ENCODE measurements at regions not wholly inside any gene's neighbourhood (a gene's known extent, or its start where the extent isn't known, plus 50 kb on each side); places are given as distances from the start of the nearest gene placed in this dataset.

DNA sequence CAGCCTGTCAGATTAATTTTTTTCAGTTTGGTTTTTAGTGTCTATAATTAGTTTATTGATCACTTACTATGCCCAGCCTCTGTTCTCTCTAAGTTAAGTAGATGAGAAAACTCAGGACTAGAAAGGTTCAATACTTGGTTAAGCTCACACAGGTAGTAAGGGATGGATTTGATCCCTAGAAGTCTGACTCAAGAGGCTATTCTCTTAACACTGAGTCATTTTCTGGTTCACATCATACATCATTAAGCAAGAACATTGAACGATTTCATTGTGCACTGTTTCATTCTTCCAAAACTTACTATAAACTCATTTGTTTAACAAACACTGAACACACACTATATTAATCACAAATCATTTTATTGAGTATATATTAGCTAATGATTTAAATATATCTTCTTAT is 54.1 kb upstream of the SLC38A11 start:
- no peak overlapping the region for H3K4me3 Mint-ChIP-seq
- H3K36me3 Mint-ChIP-seq (ENCODE audit: low read depth) = no peaks in the 10 kb centered on the region
- no peak for DNase-seq
- no peaks in the 10 kb centered on the region for H3K9me3 Mint-ChIP-seq
- no peak overlapping the region for H3K27ac Mint-ChIP-seq
- no peaks in the 10 kb centered on the region for H3K4me1 Mint-ChIP-seq
- TF ChIP-seq, protein P1, sequence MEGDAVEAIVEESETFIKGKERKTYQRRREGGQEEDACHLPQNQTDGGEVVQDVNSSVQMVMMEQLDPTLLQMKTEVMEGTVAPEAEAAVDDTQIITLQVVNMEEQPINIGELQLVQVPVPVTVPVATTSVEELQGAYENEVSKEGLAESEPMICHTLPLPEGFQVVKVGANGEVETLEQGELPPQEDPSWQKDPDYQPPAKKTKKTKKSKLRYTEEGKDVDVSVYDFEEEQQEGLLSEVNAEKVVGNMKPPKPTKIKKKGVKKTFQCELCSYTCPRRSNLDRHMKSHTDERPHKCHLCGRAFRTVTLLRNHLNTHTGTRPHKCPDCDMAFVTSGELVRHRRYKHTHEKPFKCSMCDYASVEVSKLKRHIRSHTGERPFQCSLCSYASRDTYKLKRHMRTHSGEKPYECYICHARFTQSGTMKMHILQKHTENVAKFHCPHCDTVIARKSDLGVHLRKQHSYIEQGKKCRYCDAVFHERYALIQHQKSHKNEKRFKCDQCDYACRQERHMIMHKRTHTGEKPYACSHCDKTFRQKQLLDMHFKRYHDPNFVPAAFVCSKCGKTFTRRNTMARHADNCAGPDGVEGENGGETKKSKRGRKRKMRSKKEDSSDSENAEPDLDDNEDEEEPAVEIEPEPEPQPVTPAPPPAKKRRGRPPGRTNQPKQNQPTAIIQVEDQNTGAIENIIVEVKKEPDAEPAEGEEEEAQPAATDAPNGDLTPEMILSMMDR (IDR thresholded peaks at IDR 0.05) = no peak
- H3K27me3 Mint-ChIP-seq (ENCODE audit: low read depth, poor library complexity) = peaks cover 4% of the 10 kb centered on the region

DNA sequence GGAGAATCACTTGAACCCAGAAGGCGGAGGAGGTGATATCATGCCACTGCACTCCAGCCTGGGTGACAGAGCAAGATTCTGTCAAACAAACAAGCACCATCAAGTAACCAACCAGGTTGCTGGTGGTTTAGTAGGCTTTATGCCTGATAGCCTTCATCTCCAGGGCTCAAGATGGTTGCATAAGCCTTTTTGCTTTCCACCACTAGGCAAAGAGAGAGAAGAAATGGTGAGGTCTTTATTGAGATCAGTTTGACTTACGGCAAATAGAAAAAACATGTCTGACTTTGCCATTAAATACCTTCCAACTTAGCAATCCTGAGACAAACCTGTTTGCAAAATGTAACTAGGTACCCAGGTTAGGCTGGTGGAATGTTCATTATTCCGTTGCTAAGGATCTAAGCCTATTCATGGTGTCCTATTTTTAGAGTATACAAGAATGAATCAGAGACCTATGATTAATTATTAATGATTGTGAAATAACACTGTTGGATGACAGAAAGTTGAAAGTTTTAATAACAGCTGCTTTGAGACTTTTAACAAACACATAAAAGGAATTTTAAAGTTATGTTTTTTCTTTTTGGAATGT is 53.5 kb upstream of the SLC38A11 start:
- no peaks in the 10 kb centered on the region for H3K9me3 Mint-ChIP-seq
- DNase-seq = no peak
- TF ChIP-seq, protein P1 (IDR thresholded peaks at IDR 0.05) = no peak
- H3K4me3 Mint-ChIP-seq = no peak overlapping the region
- H3K27me3 Mint-ChIP-seq (ENCODE audit: low read depth, poor library complexity) = peaks cover 4% of the 10 kb centered on the region
- H3K36me3 Mint-ChIP-seq (ENCODE audit: low read depth) = no peaks in the 10 kb centered on the region
- no peaks in the 10 kb centered on the region for H3K4me1 Mint-ChIP-seq
- no peak overlapping the region for H3K27ac Mint-ChIP-seq

DNA sequence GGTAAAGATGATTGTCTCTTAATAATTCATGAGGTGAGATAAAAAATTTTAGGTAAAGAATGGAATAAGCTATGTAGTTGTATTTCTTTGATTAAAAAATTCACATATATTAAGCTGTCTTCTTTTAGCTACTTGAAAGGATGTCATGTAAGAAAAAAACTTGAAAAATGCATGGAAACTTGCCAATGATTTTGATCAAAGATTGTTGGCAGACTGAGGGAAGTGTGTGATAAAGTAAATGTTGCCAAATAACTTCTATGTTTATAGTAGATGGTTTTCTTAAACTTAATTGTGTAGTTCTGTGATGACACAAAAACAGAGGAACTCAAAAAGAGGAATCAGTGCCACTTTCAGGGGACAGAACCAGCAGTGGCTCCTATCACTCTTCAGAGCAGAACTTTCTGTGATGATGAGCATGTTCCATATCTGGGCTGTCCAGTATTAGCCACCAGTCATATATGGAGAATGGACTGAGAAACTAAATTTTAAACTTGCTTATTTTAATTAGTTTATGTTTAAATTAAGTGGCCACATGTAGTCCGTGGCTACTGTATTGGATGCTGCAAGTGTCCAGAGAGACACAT is 51.9 kb upstream of the SLC38A11 start:
- no peak overlapping the region for H3K27ac Mint-ChIP-seq
- no peaks in the 10 kb centered on the region for H3K36me3 Mint-ChIP-seq (ENCODE audit: low read depth)
- no peaks in the 10 kb centered on the region for H3K9me3 Mint-ChIP-seq
- TF ChIP-seq, protein P1 (IDR thresholded peaks at IDR 0.05) = no peak
- no peak for DNase-seq
- peaks cover 4% of the 10 kb centered on the region for H3K27me3 Mint-ChIP-seq (ENCODE audit: low read depth, poor library complexity)
- no peaks in the 10 kb centered on the region for H3K4me1 Mint-ChIP-seq
- no peak overlapping the region for H3K4me3 Mint-ChIP-seq

All from nephron progenitor cell (in vitro differentiated cells).